Activated T-cell treated with anti-CD3 and anti-CD28 coated beads, Interleukin-2, amount 50 U/mL, for 48 hours (primary cell): ENCODE measurements at regions not wholly inside any gene's neighbourhood (a gene's known extent, or its start where the extent isn't known, plus 50 kb on each side); places are given as distances from the start of the nearest gene placed in this dataset.
"Not testable (repeated sequence)": the region's sequence is repeated elsewhere in the genome, so short reads cannot be mapped to it uniquely, and the experiment has no call there.

Experiments used
- DNase-seq, 2 experiments: peaks; one replicate each; pipeline ENCODE4 v3.0.0-alpha.2; 2020

- DNase-seq = no peak
Measured at GRCh38 chr3:25171118-25171807, 256.8 kb upstream of the RARB start.

DNA sequence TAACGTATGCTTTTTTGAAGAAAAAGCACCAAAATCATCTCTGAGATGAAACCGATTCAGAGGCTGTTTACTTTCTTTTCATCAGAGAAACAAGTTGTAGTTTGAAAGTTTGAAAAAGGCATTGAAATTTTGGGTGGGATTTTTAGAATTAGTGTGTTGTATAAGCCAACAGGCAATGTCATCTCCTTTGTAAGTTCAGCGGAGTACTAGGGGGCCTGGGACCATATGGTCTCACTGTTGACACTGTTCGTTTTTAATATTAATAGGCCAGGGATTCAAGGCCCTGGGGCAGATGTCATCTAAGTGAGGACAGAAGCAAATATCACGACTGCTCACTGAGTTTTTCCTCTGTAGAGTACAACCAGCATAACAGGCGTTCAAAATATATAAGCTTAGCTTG, 256.2 kb upstream of the RARB start:
- DNase-seq = no peak

DNA sequence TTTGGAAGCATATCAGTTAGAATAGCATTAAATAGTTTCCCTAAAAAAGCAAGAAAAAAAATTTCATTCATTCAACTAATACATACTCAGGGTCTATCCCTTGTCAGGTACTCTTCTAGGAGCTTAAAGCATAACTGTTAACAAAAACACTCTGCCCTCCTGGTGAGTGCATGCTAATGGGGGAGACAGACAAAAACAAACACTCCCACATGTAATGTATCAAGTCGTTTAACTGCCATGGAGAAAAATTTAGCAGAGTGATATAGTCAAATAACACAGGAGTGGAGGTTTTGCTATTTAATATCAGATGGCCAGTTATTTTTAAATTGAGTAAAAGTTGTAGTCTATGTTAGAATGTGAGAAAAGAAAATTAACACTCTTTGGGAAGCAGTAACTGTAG, 254.5 kb upstream of the RARB start:
- DNase-seq = no peak

GRCh38 chr3:25174251-25174650, 253.8 kb upstream of the RARB start:
- no peak for DNase-seq

- no peak for DNase-seq
Measured at GRCh38 chr3:25177041-25177440, 251.0 kb upstream of the RARB start.

- DNase-seq = no peak
Measured at GRCh38 chr3:25178672-25179071, 249.4 kb upstream of the RARB start.

DNA sequence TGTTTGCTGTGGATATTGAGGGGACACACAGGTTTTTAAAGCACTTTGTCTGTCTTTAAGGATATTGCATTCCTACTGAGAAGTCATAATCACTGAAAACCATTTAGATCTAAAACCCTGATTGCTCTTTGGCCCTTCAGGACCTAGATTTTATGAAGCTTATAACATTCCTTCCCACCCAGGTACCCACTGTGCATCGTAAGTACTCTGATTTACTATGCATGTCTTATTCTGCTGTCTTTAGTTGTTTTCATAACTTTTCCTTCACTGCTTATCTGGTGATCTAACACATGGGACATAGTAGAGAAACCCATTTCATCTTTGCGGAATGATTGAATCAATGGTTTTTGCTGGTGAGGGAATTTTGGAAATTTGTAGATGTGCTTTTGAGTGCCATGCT, 247.0 kb upstream of the RARB start:
- no peak for DNase-seq

DNA sequence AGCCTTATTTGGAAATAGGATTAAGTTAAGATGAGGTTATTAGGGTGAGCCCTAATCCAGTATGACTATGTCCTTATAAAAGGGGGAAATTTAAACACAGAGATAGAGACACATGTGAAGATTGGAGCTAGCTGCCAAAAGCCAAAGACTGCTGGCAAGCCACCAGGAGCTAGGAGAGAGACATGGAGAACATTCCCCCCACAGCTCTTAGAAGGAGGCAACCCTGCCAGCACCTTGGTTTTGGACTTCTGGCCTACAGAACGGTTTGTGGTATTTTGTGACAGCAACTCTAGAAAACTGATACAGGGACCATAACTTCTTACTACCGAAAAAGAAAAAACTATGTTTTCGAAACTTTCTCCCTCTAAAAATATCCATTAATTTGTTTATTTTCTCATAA, 245.3 kb upstream of the RARB start:
- DNase-seq = no peak

- DNase-seq = no peak
Measured at GRCh38 chr3:25184641-25185250, 243.3 kb upstream of the RARB start.

GRCh38 chr3:25191673-25192072, 236.4 kb upstream of the RARB start:
- DNase-seq = no peak

DNA sequence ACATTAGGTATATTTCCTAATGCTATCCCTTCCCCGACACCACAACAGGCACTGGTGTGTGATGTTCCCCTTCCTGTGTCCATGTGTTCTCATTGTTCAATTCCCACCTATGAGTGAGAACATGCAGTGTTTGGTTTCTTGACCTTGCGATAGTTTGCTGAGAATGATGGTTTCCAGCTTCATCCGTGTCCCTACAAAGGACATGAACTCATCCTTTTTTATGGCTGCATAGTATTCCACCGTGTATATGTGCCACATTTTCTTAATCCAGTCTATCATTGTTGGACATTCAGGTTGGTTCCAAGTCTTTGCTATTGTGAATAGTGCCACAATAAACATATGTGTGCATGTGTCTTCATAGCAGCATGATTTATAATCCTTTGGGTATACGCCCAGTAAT, 228.5 kb upstream of the RARB start:
- DNase-seq = not testable (repeated sequence)

GRCh38 chr3:25212736-25213135, 215.3 kb upstream of the RARB start:
- DNase-seq = no peak

DNA sequence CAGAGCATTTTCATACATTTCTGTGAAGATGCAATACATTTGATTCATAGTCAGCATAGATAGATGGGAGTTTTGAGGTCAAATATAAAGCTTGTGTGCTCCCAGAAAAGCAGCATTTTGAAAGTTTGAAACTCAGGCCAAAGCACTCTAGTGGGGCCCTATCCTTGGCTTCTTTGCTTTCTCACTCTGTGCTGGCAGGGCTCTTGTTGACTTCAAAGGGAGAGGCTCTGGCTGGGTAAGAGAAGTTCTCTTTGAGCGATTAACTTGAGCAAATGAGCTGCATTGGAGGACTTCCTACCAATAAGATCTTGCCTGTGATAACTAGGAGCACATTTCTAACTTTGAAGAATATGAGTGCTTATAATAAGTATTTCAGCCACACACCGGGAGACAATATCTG, 214.0 kb upstream of the RARB start:
- DNase-seq = no peak

- no peak for DNase-seq
Measured at GRCh38 chr3:25218362-25218761, 209.7 kb upstream of the RARB start.

- no peak for DNase-seq
Measured at GRCh38 chr3:25226747-25227146, 201.3 kb upstream of the RARB start.

- DNase-seq = no peak
Measured at GRCh38 chr3:25229586-25229985, 198.5 kb upstream of the RARB start.

GRCh38 chr3:25235031-25235430, 193.0 kb upstream of the RARB start:
- no peak for DNase-seq

GRCh38 chr3:25235466-25235865, 192.6 kb upstream of the RARB start:
- DNase-seq = no peak

DNA sequence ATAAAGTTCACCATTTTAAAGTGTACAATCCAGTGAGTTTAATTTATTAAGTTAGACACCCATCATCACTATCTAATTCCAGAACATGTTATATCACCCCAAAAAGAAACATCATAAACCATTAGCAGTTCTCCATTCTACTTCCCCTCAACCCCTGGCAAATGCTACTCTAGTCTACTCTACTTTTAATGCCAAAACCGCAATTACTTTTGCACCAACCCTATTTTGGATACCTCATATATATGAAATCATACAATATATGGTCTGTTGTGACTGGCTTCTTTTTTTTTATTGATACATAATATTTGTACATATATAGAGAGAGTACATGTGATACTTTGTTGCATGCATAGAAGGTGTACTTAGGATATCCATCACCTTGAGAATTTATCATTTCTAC, 190.5 kb upstream of the RARB start:
- no peak for DNase-seq

DNA sequence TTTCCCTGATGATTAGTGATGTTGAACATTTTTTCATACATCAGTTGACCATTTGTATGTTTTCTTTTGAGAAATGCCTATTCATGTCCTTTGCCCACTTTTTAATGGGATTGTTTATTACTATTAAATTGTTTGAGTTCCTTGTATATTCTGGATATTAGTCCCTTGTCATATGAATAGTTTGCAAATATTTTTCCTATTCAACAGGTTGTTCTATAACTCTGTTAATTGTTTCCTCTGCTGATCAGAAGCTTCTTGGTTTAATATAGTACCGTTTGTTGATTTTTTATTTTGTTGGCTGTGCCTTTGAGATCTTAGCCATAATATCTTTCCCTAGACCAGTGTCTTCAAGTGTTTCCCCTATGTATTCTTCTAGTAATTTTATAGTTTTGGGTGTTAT, 189.0 kb upstream of the RARB start:
- no peak for DNase-seq

- DNase-seq = no peak
Measured at GRCh38 chr3:25246913-25247312, 181.2 kb upstream of the RARB start.

DNA sequence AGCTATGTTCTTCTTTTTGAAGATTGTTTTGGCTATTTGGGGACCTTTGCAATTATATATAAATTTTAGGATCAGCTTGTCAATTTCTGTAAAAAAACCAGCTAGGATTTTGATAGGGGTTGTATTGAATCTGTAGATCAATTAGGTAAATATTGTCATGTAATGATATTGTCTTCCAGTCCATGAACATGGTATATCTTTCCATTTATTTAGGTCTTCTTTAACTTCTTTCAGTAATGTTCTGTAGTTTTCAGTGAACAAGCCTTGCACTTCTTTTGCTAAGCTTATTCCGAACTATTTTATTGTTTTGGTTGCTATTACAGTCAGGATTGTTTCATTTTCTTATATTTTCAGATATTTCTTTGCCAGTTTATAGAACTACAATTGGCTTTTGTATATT, 175.8 kb upstream of the RARB start:
- DNase-seq = no peak

DNA sequence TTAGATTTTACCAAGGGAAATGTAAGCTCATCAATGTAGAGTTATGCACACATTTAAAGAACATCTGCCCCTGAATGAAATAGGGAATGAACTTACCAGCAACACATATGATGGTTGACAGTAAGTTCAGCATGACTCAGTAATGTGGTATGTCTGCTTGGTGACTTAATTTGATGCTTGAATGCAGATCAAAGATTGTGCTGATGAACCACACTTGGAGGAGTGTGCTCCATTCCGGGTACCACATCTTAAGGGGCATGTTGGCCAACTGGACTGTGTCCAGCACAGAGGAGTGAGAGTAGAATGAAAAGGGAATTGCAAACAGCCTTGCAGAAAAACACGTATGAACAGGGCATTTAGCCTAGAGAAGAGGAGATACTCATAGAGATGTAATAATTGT, 171.0 kb upstream of the RARB start:
- DNase-seq = no peak

GRCh38 chr3:25259871-25260270, 168.2 kb upstream of the RARB start:
- DNase-seq = no peak

GRCh38 chr3:25262322-25262721, 165.7 kb upstream of the RARB start:
- no peak for DNase-seq
